ENCODE measurements at regions not wholly inside any gene's neighbourhood (a gene's known extent, or its start where the extent isn't known, plus 50 kb on each side); places are given as distances from the start of the nearest gene placed in this dataset.
"Not testable (repeated sequence)": the region's sequence is repeated elsewhere in the genome, so short reads cannot be mapped to it uniquely, and the experiment has no call there.

DNA sequence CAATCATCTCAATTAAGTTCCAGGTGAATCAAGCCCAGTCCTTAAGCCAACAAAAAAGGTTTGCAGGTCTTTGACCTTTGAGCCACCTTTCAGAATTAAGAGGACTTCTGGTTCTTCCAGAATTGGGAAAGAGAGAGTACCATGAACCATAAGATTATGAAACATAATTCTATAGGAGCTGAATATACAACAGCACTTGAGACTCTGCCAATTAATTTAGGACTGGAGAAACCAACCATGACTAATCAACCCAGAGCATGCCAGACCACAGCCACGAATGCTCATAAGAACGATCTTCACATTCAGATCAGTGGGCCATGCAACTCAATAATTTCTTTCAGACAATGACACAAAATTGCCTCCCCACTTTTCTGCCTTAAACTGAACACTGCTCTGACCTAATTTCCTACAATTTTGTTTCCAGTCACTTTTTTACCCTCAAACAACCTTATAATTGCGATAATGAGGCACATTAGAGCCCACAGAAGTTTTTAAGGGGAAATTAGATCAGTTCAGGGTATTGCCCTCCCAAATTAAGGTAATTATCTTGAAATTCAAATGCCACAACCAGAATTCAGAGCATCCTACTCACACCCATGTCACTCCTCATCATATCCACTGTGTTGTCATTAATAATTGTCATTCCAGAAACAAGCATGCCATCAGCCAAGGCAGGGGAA, 213.4 kb downstream of the ATPSCKMT start:
- Mint-ChIP-seq H3K36me3 (no peaks in the 10 kb centered on the region), H3K4me3 (no peak overlapping the region)

DNA sequence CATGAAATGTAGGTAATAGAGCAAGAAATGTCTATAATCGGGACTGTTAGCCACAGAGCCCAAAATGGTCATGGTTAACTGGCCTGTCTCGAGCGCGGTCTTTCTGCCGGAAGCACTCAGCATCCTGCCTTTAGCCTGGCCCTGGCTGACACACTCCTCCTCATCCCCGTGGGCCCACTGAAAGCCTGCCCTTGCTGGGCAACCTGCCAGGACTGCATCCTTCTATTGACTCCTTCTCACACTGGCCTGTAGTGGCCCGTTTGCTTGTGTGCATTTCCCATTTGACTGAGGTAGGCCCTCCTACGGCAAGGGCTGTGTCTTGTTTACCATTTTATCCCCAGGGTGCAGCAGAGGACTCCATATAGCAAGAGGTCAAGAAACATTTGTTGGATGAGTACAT, 215.7 kb downstream of the ATPSCKMT start:
- H3K36me3 Mint-ChIP-seq, result no peaks in the 10 kb centered on the region
- no peak overlapping the region for H3K27ac Mint-ChIP-seq
- peaks cover 3 to 12% of the 10 kb centered on the region in 2 donors for H3K9me3 Mint-ChIP-seq
- H3K4me1 Mint-ChIP-seq, result no peaks in the 10 kb centered on the region
- no peak for ATAC-seq (replicated peaks)
- H3K27me3 Mint-ChIP-seq, result no peaks in the 10 kb centered on the region
- H3K4me3 Mint-ChIP-seq, result no peak overlapping the region
- DNase-seq, result no peak

More for the DNA sequence above, 213.4 kb downstream of the ATPSCKMT start:
- Mint-ChIP-seq H3K9me3 (peaks cover 6 to 12% of the 10 kb centered on the region in 2 donors), H3K27ac (no peak overlapping the region), H3K4me1 (no peaks in the 10 kb centered on the region), H3K27me3 (no peaks in the 10 kb centered on the region)
- ATAC-seq (replicated peaks) (no peak), DNase-seq (no peak)

DNA sequence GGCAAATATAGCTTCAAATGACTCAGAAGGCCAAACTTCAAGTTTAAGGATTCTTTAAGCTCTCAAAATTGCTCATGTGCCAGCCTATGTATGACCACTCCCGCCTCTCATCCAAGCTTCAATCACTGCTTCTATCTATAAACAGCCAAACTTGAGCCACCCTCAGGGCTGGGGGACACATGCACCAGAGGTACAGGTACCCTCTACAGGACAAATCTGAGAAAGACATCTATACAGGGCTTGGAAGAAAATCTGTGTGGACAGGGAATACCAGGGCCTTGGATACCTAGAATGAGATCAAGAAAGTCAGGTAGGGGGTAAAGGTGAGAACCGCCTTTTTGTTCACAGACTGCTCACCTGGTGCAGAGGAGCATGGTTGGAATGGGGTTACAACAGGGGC, 217.9 kb downstream of the ATPSCKMT start:
- ATAC-seq (replicated peaks) (no peak), DNase-seq (no peak)
- no peak overlapping the region for H3K4me3 Mint-ChIP-seq
- no peaks in the 10 kb centered on the region for H3K27me3 Mint-ChIP-seq
- no peaks in the 10 kb centered on the region for H3K4me1 Mint-ChIP-seq
- peaks cover 4 to 5% of the 10 kb centered on the region in 2 donors for H3K9me3 Mint-ChIP-seq
- no peak overlapping the region for H3K27ac Mint-ChIP-seq
- no peaks in the 10 kb centered on the region for H3K36me3 Mint-ChIP-seq

DNA sequence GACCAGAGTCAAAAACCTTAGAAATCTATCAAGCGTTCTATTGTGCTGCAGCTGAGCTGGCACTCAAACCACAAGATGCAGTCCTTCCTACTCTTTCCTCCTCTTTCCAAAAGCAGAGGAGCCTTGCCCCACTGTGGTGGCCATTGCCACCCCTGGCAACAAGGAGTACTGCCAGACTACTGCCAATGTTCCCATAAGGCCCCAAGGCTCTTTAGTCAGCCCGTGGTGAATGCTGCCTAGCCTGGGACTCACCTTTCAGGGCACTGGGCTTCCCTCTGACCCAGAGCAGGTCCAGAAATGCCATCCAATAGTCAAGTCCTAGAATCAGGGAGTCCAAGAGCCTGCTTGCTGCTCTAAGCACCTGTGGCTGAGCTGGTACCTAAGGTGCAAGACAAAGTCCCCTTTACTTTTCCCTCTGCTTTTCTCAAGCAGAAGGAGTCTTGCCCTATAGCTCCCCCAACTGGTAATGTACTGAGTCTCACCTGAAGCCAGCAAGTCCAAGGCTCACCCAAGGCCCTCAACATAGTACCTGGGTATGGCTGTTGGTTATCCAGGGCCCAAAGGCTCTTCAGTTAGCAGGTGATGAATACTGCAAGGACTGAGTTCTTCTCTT, 219.4 kb downstream of the ATPSCKMT start:
- H3K36me3 Mint-ChIP-seq, result no peaks in the 10 kb centered on the region
- no peak overlapping the region for H3K4me3 Mint-ChIP-seq
- DNase-seq (no peak), ATAC-seq (replicated peaks) (no peak)
- no peaks in the 10 kb centered on the region for H3K4me1 Mint-ChIP-seq
- H3K27ac Mint-ChIP-seq, result no peak overlapping the region
- peaks cover 3 to 11% of the 10 kb centered on the region in 2 donors for H3K9me3 Mint-ChIP-seq
- no peaks in the 10 kb centered on the region for H3K27me3 Mint-ChIP-seq

DNA sequence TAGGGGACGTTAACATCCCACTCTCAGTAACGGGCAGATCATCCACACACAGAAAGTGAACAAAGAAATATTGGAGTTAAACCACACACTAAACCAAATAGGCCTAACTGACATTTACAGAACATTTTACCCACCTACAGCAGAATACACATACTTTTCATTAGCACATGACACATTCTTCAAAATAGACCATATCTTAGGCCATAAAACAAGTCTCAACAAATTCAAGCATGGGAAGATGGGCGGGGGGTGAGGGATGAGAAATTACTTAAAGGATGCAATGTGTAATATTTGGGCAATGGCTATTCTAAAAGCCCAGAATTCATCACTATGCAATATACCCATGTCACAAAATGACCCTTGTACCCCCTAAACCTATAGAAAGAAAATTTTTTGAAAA, 226.2 kb downstream of the ATPSCKMT start:
- no peaks in the 10 kb centered on the region for H3K27me3 Mint-ChIP-seq
- H3K4me1 Mint-ChIP-seq, result no peaks in the 10 kb centered on the region
- no peak overlapping the region for H3K4me3 Mint-ChIP-seq
- peaks cover 19 to 21% of the 10 kb centered on the region in 2 donors for H3K9me3 Mint-ChIP-seq
- no peak for DNase-seq
- no peaks in the 10 kb centered on the region for H3K36me3 Mint-ChIP-seq
- H3K27ac Mint-ChIP-seq, result no peak overlapping the region
- no peak for ATAC-seq (replicated peaks)

DNA sequence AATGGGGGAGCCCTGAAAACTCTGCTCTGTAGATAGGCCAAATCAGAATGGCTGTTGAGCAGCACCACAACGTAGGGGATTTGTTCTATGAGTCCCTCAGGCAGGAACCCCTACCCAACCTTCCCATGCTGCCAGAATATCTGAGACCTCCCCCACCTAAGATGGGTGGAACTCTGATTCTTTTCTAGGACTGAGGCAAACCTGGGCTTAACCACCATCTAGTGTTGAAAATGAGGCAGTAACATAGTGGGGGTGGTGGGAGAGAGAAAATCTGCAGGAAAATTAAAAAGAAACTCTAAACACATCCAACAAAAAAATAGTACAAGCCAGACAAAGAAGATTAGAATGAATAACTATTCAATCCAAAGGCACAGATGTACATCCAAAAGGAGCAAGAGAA, 228.4 kb downstream of the ATPSCKMT start:
- H3K4me1 Mint-ChIP-seq, result no peaks in the 10 kb centered on the region
- peaks cover 17 to 19% of the 10 kb centered on the region in 2 donors for H3K9me3 Mint-ChIP-seq
- DNase-seq, result no peak
- H3K4me3 Mint-ChIP-seq, result no peak overlapping the region
- no peak for ATAC-seq (replicated peaks)
- H3K27me3 Mint-ChIP-seq, result no peaks in the 10 kb centered on the region
- H3K36me3 Mint-ChIP-seq, result no peaks in the 10 kb centered on the region
- no peak overlapping the region for H3K27ac Mint-ChIP-seq

DNA sequence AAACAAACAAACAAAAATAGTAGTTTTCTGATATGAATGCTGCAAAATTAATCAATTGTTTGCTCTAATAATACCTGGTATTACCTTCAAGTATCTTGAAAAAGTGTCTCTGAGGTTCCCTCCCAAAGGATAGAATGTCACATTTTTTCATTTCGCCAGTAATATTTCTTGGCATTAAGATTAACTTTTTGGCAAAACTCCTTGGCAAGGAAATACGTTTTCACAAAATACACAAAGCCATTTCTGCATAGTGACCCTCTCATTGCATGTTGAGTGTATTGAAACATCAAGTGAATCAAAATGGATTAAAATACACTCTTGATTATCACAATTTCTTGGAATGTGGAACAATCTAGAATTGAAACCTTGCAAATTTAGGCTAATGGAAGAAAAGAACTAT, 230.5 kb downstream of the ATPSCKMT start:
- no peaks in the 10 kb centered on the region for H3K4me1 Mint-ChIP-seq
- H3K9me3 Mint-ChIP-seq, result peaks cover 10 to 27% of the 10 kb centered on the region in 2 donors
- H3K4me3 Mint-ChIP-seq, result no peak overlapping the region
- H3K27me3 Mint-ChIP-seq, result peaks cover 0 to 5% of the 10 kb centered on the region in 2 donors
- ATAC-seq (replicated peaks) (no peak), DNase-seq (no peak)
- H3K36me3 Mint-ChIP-seq, result no peaks in the 10 kb centered on the region
- H3K27ac Mint-ChIP-seq, result no peak overlapping the region

DNA sequence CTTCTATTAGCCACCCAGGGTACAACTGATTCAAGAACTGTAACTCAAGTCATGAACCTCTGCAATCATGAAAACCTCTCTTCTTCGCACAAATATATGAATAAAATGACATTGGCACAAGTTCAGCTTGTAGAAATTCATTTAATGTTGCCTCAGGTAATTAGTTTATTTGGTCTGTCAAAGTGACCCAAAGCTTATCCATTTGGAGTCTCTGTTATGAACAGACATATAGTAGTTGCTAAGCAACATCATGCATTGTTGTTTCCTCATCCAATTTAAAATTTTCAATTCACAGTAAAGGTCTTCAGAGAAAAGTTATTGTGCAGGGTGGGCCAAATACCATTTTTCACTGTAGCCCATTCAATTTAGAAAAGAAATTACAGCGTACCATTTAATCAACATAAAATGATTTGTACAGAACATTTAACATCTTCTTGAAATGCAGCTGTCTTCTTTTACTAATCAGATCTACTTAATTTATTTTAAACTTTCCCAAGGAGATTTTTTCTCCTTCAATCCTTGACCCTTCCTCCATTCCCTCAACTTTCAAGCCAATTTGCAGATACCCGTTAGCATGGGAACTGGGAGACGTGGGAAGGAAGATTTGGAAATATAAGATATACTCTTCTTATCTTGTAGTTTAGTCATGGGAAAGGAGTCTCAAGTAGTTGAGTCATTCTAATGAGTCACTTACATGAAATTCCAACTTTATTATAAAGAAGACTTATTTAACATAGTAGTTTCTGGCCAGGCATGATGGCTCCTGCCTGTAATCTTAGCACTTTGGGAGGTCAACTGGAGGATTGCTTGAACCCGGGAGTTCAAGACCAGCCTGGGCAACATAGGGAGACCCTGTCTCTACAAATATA, 231.3 kb downstream of the ATPSCKMT start:
- Mint-ChIP-seq H3K9me3 (peaks cover 9 to 27% of the 10 kb centered on the region in 2 donors), H3K36me3 (no peaks in the 10 kb centered on the region), H3K27ac (no peak overlapping the region), H3K4me1 (no peaks in the 10 kb centered on the region), H3K27me3 (peaks cover 0 to 5% of the 10 kb centered on the region in 2 donors), H3K4me3 (no peak overlapping the region)
- no peak for DNase-seq
- no peak for ATAC-seq (replicated peaks)

DNA sequence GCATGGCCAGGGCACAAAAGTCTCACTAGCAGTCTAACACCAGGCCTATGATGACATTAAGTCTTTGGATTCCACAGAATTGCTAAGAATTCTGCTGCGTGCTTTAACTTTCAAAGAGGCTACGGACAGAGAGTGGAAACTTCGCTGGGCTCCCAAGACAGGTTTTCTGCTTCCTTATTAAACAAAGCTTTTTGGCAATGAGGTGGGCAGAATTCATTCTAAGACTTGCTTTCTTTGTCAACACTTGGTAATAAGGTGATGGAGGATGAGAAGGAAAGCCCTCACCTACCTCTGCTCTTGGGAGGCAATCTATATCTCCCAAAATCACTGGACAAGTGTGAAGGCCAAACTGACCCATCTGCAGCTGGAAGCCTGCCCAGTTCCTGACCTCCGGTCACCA, 231.9 kb downstream of the ATPSCKMT start:
- no peaks in the 10 kb centered on the region for H3K4me1 Mint-ChIP-seq
- no peak overlapping the region for H3K27ac Mint-ChIP-seq
- H3K9me3 Mint-ChIP-seq, result peaks cover 10 to 22% of the 10 kb centered on the region in 2 donors
- no peaks in the 10 kb centered on the region for H3K36me3 Mint-ChIP-seq
- no peak for DNase-seq
- no peak for ATAC-seq (replicated peaks)
- no peak overlapping the region for H3K4me3 Mint-ChIP-seq
- H3K27me3 Mint-ChIP-seq, result peaks cover 0 to 5% of the 10 kb centered on the region in 2 donors

DNA sequence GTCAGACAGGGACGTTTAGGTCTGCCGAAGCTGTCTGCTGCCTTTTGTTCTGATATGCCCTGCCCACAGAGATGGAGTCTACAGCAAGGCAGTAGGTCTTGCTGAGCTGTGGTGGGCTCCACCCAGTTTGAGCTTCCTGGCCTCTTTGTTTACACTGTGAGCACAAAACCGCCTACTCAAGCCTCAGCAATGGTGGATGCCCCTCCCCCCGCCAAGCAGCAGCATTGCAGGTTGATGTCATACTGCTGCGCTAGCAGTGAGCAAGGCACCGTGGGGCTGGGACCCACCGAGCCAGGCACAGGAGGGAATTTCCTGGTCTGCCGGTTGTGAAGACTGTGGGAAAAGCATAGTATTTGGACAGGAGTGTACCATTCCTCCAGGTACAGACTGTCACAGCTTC, 233.1 kb downstream of the ATPSCKMT start:
- not testable (repeated sequence) for H3K27ac Mint-ChIP-seq; H3K4me3 Mint-ChIP-seq; H3K4me1 Mint-ChIP-seq; H3K27me3 Mint-ChIP-seq; DNase-seq; H3K36me3 Mint-ChIP-seq; ATAC-seq (replicated peaks)
- H3K9me3 Mint-ChIP-seq, result peaks cover 11 to 19% of the 10 kb centered on the region in 2 donors

DNA sequence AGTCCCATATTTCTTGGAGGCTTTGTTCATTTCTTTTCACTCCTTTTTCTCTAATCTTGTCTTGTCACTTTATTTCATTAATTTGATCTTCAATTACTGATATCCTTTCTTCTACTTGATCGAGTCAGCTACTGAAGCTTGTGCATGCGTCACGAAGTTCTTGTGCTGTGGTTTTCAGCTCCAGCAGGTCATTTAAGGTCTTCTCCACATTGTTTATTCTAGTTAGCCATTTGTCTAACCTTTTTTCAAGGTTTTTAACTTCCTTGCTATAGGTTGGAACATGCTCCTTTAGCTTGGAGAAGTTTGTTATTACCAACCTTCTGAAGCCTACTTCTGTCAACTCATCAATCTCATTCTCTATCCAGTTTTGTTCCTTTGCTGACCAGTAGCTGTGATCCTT, 234.0 kb downstream of the ATPSCKMT start:
- not testable (repeated sequence) for H3K27me3 Mint-ChIP-seq; H3K4me3 Mint-ChIP-seq; H3K4me1 Mint-ChIP-seq; H3K36me3 Mint-ChIP-seq; DNase-seq; H3K27ac Mint-ChIP-seq; ATAC-seq (replicated peaks)
- peaks cover 11 to 19% of the 10 kb centered on the region in 2 donors for H3K9me3 Mint-ChIP-seq

DNA sequence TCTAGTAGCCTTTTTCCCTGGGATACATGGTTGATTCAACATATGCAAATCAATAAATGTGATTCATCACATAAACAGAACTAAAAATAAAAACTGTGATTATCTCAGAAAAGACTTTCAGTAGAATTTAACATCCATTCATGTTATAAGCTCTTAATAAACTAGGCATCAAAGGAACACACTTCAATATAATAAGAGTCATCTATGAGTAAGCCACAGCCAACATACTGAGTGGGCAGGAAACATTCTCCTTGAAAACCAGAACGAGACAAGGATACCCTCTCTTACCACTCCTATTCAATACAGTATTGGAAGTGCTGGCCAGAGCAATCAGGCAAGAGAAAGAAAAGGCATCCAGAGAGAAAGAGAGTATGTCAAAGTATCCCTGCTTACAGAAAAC, 239.9 kb downstream of the ATPSCKMT start:
- Mint-ChIP-seq H3K9me3 (peaks cover 14 to 23% of the 10 kb centered on the region in 2 donors), H3K4me3 (no peak overlapping the region), H3K4me1 (no peaks in the 10 kb centered on the region), H3K27ac (no peak overlapping the region), H3K36me3 (no peaks in the 10 kb centered on the region), H3K27me3 (no peaks in the 10 kb centered on the region)
- DNase-seq, result no peak
- ATAC-seq (replicated peaks), result no peak

DNA sequence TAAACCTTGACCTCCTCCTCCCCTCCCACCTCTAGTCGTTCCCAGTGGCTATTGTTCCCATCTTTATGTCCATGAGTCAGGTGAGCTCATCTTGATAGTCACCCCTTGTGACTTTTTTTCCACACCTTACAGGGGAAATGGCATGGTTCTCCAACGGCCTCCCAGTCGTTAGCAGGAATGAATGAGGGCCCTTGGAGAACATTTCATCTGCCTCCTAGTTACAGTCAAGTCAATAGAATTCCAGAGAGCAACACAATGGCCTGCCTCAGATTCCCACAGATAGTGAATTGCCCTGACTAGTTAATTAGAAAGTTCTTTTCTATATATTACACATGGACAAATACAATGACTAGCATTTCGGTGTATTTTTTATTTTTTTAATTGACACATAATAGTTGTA, 262.6 kb downstream of the ATPSCKMT start:
- DNase-seq (no peak), ATAC-seq (replicated peaks) (no peak)
- no peaks in the 10 kb centered on the region for H3K4me1 Mint-ChIP-seq
- no peak overlapping the region for H3K27ac Mint-ChIP-seq
- H3K36me3 Mint-ChIP-seq, result no peaks in the 10 kb centered on the region
- H3K4me3 Mint-ChIP-seq, result no peak overlapping the region
- no peaks in the 10 kb centered on the region for H3K27me3 Mint-ChIP-seq
- H3K9me3 Mint-ChIP-seq, result peaks cover 2 to 4% of the 10 kb centered on the region in 2 donors

DNA sequence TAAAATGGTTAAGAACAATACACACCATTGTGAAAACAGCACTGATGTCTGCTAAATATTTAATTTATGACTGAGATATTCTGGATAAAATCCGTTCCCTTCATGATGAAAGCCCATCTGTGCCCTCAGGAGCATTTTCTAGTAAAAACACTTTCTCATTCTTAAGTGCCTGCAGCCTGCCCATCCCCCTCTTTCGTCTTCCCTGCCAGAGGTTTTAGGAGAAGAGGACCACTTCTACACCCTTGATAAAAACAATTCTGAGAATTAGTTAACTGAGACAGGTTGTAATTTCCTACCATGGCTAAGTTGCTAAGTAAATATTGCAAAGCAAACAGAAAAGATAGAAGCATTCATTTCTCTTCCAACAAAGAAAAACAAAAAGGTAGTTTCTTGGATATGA, 272.6 kb downstream of the ATPSCKMT start:
- H3K9me3 Mint-ChIP-seq, result peaks cover 0 to 5% of the 10 kb centered on the region in 2 donors
- H3K36me3 Mint-ChIP-seq, result no peaks in the 10 kb centered on the region
- DNase-seq (no peak), ATAC-seq (replicated peaks) (no peak)
- H3K27me3 Mint-ChIP-seq, result no peaks in the 10 kb centered on the region
- H3K27ac Mint-ChIP-seq, result no peak overlapping the region
- H3K4me3 Mint-ChIP-seq, result no peak overlapping the region
- no peaks in the 10 kb centered on the region for H3K4me1 Mint-ChIP-seq

DNA sequence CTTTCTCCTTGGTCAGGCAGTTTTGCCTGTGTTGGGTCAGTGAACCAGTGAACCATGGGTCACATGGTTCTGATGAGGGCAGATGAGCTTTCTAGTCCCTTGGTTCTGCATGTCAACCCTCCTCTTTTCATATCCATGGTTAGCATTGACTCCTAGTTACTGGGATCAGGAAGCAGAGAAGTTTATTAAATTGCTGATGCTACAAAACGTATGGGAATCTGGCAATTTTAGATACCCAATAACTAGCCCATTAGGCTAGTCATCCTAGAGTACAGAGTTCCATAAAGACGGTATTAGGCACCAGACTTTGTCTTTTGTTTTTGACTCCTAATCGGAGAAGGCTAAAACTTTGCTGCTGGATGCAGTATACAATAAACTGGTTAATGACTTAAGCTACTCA, 273.1 kb downstream of the ATPSCKMT start:
- H3K36me3 Mint-ChIP-seq, result no peaks in the 10 kb centered on the region
- H3K9me3 Mint-ChIP-seq, result peaks cover 0 to 5% of the 10 kb centered on the region in 2 donors
- ATAC-seq (replicated peaks) (no peak), DNase-seq (no peak)
- H3K4me1 Mint-ChIP-seq, result no peaks in the 10 kb centered on the region
- no peak overlapping the region for H3K27ac Mint-ChIP-seq
- no peak overlapping the region for H3K4me3 Mint-ChIP-seq
- H3K27me3 Mint-ChIP-seq, result no peaks in the 10 kb centered on the region

All from stimulated activated naive B cell treated with anti-CD40 and anti-IgM and Interleukin-4, amounts not matched to agents 10 μg/mL and 1 μg/mL and 100 μg/mL, for 72 hours (primary cell).